Stimulated activated CD4-positive, alpha-beta T cell treated with anti-CD3 and anti-CD28 coated beads, Interleukin-4, amount 100 ng/mL, for 48 hours (primary cell): ENCODE measurements at regions not wholly inside any gene's neighbourhood (a gene's known extent, or its start where the extent isn't known, plus 50 kb on each side); places are given as distances from the start of the nearest gene placed in this dataset.
"Not testable (repeated sequence)": the region's sequence is repeated elsewhere in the genome, so short reads cannot be mapped to it uniquely, and the experiment has no call there.

ENCODE experiments used
- DNase-seq, 2 donors: peaks; one replicate each; pipeline ENCODE4 v3.0.0-alpha.2; 2020; ENCODE audit warnings: low read depth in 2 of 2

GRCh38 chr1:38183747-38184146, 137.2 kb upstream of the POU3F1 start:
- no peak for DNase-seq

- no peak for DNase-seq
Observed at GRCh38 chr1:38183096-38183495, 136.5 kb upstream of the POU3F1 start.

GRCh38 chr1:38180388-38180787, 133.8 kb upstream of the POU3F1 start:
- not testable (repeated sequence) for DNase-seq

GRCh38 chr1:38179483-38179882, 132.9 kb upstream of the POU3F1 start:
- no peak for DNase-seq

- no peak for DNase-seq
Observed at GRCh38 chr1:38178216-38178615, 131.6 kb upstream of the POU3F1 start.

GRCh38 chr1:38175121-38175520, 128.5 kb upstream of the POU3F1 start:
- DNase-seq = no peak

- no peak for DNase-seq
Observed at GRCh38 chr1:38173848-38174247, 127.3 kb upstream of the POU3F1 start.

GRCh38 chr1:38173157-38173831, 126.7 kb upstream of the POU3F1 start:
- no peak for DNase-seq

GRCh38 chr1:38169121-38169520, 122.5 kb upstream of the POU3F1 start:
- DNase-seq = no peak

GRCh38 chr1:38168365-38168764, 121.8 kb upstream of the POU3F1 start:
- no peak for DNase-seq

- DNase-seq = no peak
Observed at GRCh38 chr1:38166461-38166860, 119.9 kb upstream of the POU3F1 start.

- DNase-seq = no peak
Observed at GRCh38 chr1:38153778-38154470, 107.3 kb upstream of the POU3F1 start.

GRCh38 chr1:38153066-38153777, 106.6 kb upstream of the POU3F1 start:
- no peak for DNase-seq

- DNase-seq = no peak
Observed at GRCh38 chr1:38152351-38153065, 105.9 kb upstream of the POU3F1 start.

GRCh38 chr1:38151399-38151798, 104.8 kb upstream of the POU3F1 start:
- no peak for DNase-seq

GRCh38 chr1:38146079-38146478, 99.5 kb upstream of the POU3F1 start:
- DNase-seq = not testable (repeated sequence)

- no peak for DNase-seq
Observed at GRCh38 chr1:38142606-38143005, 96.0 kb upstream of the POU3F1 start.

GRCh38 chr1:38141483-38141882, 94.9 kb upstream of the POU3F1 start:
- DNase-seq = no peak

- DNase-seq = no peak
Observed at GRCh38 chr1:38139738-38140487, 93.3 kb upstream of the POU3F1 start.

GRCh38 chr1:38138498-38139233, 92.1 kb upstream of the POU3F1 start:
- no peak for DNase-seq

GRCh38 chr1:38137164-38137563, 90.6 kb upstream of the POU3F1 start:
- DNase-seq = no peak
